ENCODE measurements at regions not wholly inside any gene's neighbourhood (a gene's known extent, or its start where the extent isn't known, plus 50 kb on each side); places are given as distances from the start of the nearest gene placed in this dataset.

DNA sequence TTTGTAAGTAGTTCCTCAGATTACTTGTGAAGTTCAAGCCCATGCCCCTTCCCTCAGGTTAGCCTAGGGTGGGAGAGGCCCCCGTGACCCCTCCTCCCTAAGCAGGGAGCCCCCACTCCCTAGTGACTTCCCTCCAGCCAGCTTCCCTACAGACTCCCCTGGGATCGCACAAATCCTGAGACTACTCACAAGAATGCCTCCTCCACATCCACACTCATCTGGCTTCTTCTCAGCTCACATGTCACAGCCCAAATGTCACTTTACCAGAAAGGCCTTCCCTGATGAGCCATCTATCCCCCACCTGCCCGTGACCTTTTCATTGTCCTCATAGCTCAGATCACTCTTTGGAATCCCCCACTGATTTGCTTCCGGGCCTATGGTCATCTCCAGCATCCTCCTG is 96.7 kb upstream of the ARAP3 start:
- WGBS (ENCODE audit: insufficient coverage): 94% methylated on average over 4 of the region's 4 CpGs
- no peak overlapping the region for H3K4me3 ChIP-seq (ENCODE audit: control insufficient read depth in 1 of 7, extremely low read depth in 1 of 7, insufficient read depth in 4 of 7, low read depth in 2 of 7, low read length in 6 of 7)
- ChIA-PET POLR2A (no interaction called here), CTCF (interaction anchor here (0.8 to 1.1 kb wide), 2 partner anchors 8 to 67 kb away, joined by 3 read pairs; no protein-coding TSS in a partner anchor)
- H3K4me1 ChIP-seq (ENCODE audit: control extremely low read depth in 1 of 4, control insufficient read depth in 4 of 4, insufficient read depth in 4 of 4, low read length in 3 of 4): peaks cover 0 to 5% (median under 1%) of the 10 kb centered on the region in 4 experiments
- no peaks in the 10 kb centered on the region for H3K36me3 ChIP-seq (ENCODE audit: control insufficient read depth in 4 of 4, insufficient read depth in 4 of 4, low read length in 3 of 4)
- peaks cover 0 to 17% (median 4%) of the 10 kb centered on the region in 5 experiments for H3K27me3 ChIP-seq (replicated peaks in 2 of 5; ENCODE audit: control insufficient read depth in 4 of 5, insufficient read depth in 5 of 5, low read length in 4 of 5)
- H3K27ac ChIP-seq (ENCODE audit: insufficient read depth in 1 of 2, low read depth in 1 of 2, low read length in 2 of 2, poor library complexity in 1 of 2, severe bottlenecking in 2 of 2): no peak overlapping the region
- no peak for DNase-seq
- no peaks in the 10 kb centered on the region for H3K9me3 ChIP-seq (ENCODE audit: control extremely low read depth in 1 of 5, control insufficient read depth in 4 of 5, insufficient read depth in 2 of 5, low read depth in 1 of 5, low read length in 4 of 5)

GRCh38 chr5:141778206-141778605 is 96.2 kb upstream of the ARAP3 start:
- POLR2A ChIA-PET: no interaction called here
- DNase-seq: no peak
- no peak overlapping the region for H3K27ac ChIP-seq (ENCODE audit: insufficient read depth in 1 of 2, low read depth in 1 of 2, low read length in 2 of 2, poor library complexity in 1 of 2, severe bottlenecking in 2 of 2)
- no peaks in the 10 kb centered on the region for H3K9me3 ChIP-seq (ENCODE audit: control extremely low read depth in 1 of 5, control insufficient read depth in 4 of 5, insufficient read depth in 2 of 5, low read depth in 1 of 5, low read length in 4 of 5)
- H3K4me1 ChIP-seq (ENCODE audit: control extremely low read depth in 1 of 4, control insufficient read depth in 4 of 4, insufficient read depth in 4 of 4, low read length in 3 of 4): peaks cover 0 to 5% (median under 1%) of the 10 kb centered on the region in 4 experiments
- 57% methylated on average over 8 of the region's 11 CpGs for WGBS (ENCODE audit: insufficient coverage)
- CTCF ChIA-PET: interaction anchor here (0.8 kb wide), 1 partner anchor 8 kb away, joined by 3 read pairs; no protein-coding TSS in a partner anchor
- no peaks in the 10 kb centered on the region for H3K36me3 ChIP-seq (ENCODE audit: control insufficient read depth in 4 of 4, insufficient read depth in 4 of 4, low read length in 3 of 4)
- peaks cover 0 to 17% (median 4%) of the 10 kb centered on the region in 5 experiments for H3K27me3 ChIP-seq (replicated peaks in 2 of 5; ENCODE audit: control insufficient read depth in 4 of 5, insufficient read depth in 5 of 5, low read length in 4 of 5)
- H3K4me3 ChIP-seq (ENCODE audit: control insufficient read depth in 1 of 7, extremely low read depth in 1 of 7, insufficient read depth in 4 of 7, low read depth in 2 of 7, low read length in 6 of 7): no peak overlapping the region

GRCh38 chr5:141777711-141778110 is 95.7 kb upstream of the ARAP3 start:
- Histone ChIP-seq H3K27ac (ENCODE audit: insufficient read depth in 1 of 2, low read depth in 1 of 2, low read length in 2 of 2, poor library complexity in 1 of 2, severe bottlenecking in 2 of 2) (no peak overlapping the region), H3K4me3 (ENCODE audit: control insufficient read depth in 1 of 7, extremely low read depth in 1 of 7, insufficient read depth in 4 of 7, low read depth in 2 of 7, low read length in 6 of 7) (no peak overlapping the region), H3K4me1 (ENCODE audit: control extremely low read depth in 1 of 4, control insufficient read depth in 4 of 4, insufficient read depth in 4 of 4, low read length in 3 of 4) (peaks cover 0 to 5% (median under 1%) of the 10 kb centered on the region in 4 experiments), H3K9me3 (ENCODE audit: control extremely low read depth in 1 of 5, control insufficient read depth in 4 of 5, insufficient read depth in 2 of 5, low read depth in 1 of 5, low read length in 4 of 5) (no peaks in the 10 kb centered on the region), H3K36me3 (ENCODE audit: control insufficient read depth in 4 of 4, insufficient read depth in 4 of 4, low read length in 3 of 4) (no peaks in the 10 kb centered on the region), H3K27me3 (replicated peaks in 2 of 5; ENCODE audit: control insufficient read depth in 4 of 5, insufficient read depth in 5 of 5, low read length in 4 of 5) (peaks cover 0 to 17% (median 6%) of the 10 kb centered on the region in 5 experiments)
- ChIA-PET CTCF (no interaction called here), POLR2A (no interaction called here)
- DNase-seq: no peak
- no CpG with 5 or more reads among the region's 2 CpGs for WGBS (ENCODE audit: insufficient coverage)

GRCh38 chr5:141777130-141777529 is 95.1 kb upstream of the ARAP3 start:
- POLR2A ChIA-PET: no interaction called here
- DNase-seq: no peak
- no peaks in the 10 kb centered on the region for H3K36me3 ChIP-seq (ENCODE audit: control insufficient read depth in 4 of 4, insufficient read depth in 4 of 4, low read length in 3 of 4)
- no peak overlapping the region for H3K27ac ChIP-seq (ENCODE audit: insufficient read depth in 1 of 2, low read depth in 1 of 2, low read length in 2 of 2, poor library complexity in 1 of 2, severe bottlenecking in 2 of 2)
- no peak overlapping the region for H3K4me3 ChIP-seq (ENCODE audit: control insufficient read depth in 1 of 7, extremely low read depth in 1 of 7, insufficient read depth in 4 of 7, low read depth in 2 of 7, low read length in 6 of 7)
- no peaks in the 10 kb centered on the region for H3K9me3 ChIP-seq (ENCODE audit: control extremely low read depth in 1 of 5, control insufficient read depth in 4 of 5, insufficient read depth in 2 of 5, low read depth in 1 of 5, low read length in 4 of 5)
- peaks cover 0 to 5% (median under 1%) of the 10 kb centered on the region in 4 experiments for H3K4me1 ChIP-seq (ENCODE audit: control extremely low read depth in 1 of 4, control insufficient read depth in 4 of 4, insufficient read depth in 4 of 4, low read length in 3 of 4)
- WGBS (ENCODE audit: insufficient coverage): 87% methylated on average over 2 of the region's 3 CpGs
- CTCF ChIA-PET: no interaction called here
- peaks cover 0 to 20% (median 8%) of the 10 kb centered on the region in 5 experiments for H3K27me3 ChIP-seq (replicated peaks in 2 of 5; ENCODE audit: control insufficient read depth in 4 of 5, insufficient read depth in 5 of 5, low read length in 4 of 5)

GRCh38 chr5:141773779-141774562 is 91.9 kb upstream of the ARAP3 start:
- no peak overlapping the region for H3K27ac ChIP-seq (ENCODE audit: insufficient read depth in 1 of 2, low read depth in 1 of 2, low read length in 2 of 2, poor library complexity in 1 of 2, severe bottlenecking in 2 of 2)
- 59% methylated on average over 7 of the region's 17 CpGs for WGBS (ENCODE audit: insufficient coverage)
- peaks cover 0 to 30% (median 12%) of the 10 kb centered on the region in 5 experiments for H3K27me3 ChIP-seq (replicated peaks in 2 of 5; ENCODE audit: control insufficient read depth in 4 of 5, insufficient read depth in 5 of 5, low read length in 4 of 5)
- H3K4me1 ChIP-seq (ENCODE audit: control extremely low read depth in 1 of 4, control insufficient read depth in 4 of 4, insufficient read depth in 4 of 4, low read length in 3 of 4): no peaks in the 10 kb centered on the region
- H3K36me3 ChIP-seq (ENCODE audit: control insufficient read depth in 4 of 4, insufficient read depth in 4 of 4, low read length in 3 of 4): no peaks in the 10 kb centered on the region
- CTCF ChIA-PET: interaction anchor here (0.8 kb wide), 1 partner anchor 34 kb away, joined by 3 read pairs; no protein-coding TSS in a partner anchor
- H3K4me3 ChIP-seq (ENCODE audit: control insufficient read depth in 1 of 7, extremely low read depth in 1 of 7, insufficient read depth in 4 of 7, low read depth in 2 of 7, low read length in 6 of 7): no peak overlapping the region
- POLR2A ChIA-PET: no interaction called here
- H3K9me3 ChIP-seq (ENCODE audit: control extremely low read depth in 1 of 5, control insufficient read depth in 4 of 5, insufficient read depth in 2 of 5, low read depth in 1 of 5, low read length in 4 of 5): peaks cover 0 to under 1% (median 0%) of the 10 kb centered on the region in 5 experiments
- no peak for DNase-seq

DNA sequence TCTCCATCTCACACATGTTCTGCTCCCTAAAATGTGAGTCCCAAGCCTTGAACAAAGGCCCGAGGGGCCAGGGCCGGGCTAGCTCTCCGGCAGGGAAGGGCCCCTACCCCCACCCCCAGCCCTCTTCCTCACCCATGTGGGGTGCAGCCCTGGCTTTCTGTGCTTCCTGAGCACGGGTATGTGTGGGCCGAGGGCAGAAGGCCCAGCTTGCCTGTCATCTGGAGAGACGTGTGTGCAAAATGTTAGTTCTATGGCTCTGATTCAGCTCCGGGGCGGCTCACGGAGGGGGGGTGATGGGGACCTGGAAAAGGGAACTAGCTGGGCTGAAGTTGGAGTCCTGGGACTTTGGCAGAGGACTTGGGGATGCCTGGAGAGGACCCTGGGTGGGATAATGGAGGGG is 90.3 kb upstream of the ARAP3 start:
- WGBS (ENCODE audit: insufficient coverage): 72% methylated on average over 5 of the region's 9 CpGs
- Histone ChIP-seq H3K27me3 (replicated peaks in 2 of 5; ENCODE audit: control insufficient read depth in 4 of 5, insufficient read depth in 5 of 5, low read length in 4 of 5) (peaks cover 0 to 30% (median 12%) of the 10 kb centered on the region in 5 experiments), H3K4me3 (ENCODE audit: control insufficient read depth in 1 of 7, extremely low read depth in 1 of 7, insufficient read depth in 4 of 7, low read depth in 2 of 7, low read length in 6 of 7) (no peak overlapping the region), H3K36me3 (ENCODE audit: control insufficient read depth in 4 of 4, insufficient read depth in 4 of 4, low read length in 3 of 4) (no peaks in the 10 kb centered on the region), H3K27ac (ENCODE audit: insufficient read depth in 1 of 2, low read depth in 1 of 2, low read length in 2 of 2, poor library complexity in 1 of 2, severe bottlenecking in 2 of 2) (no peak overlapping the region), H3K4me1 (ENCODE audit: control extremely low read depth in 1 of 4, control insufficient read depth in 4 of 4, insufficient read depth in 4 of 4, low read length in 3 of 4) (no peaks in the 10 kb centered on the region), H3K9me3 (ENCODE audit: control extremely low read depth in 1 of 5, control insufficient read depth in 4 of 5, insufficient read depth in 2 of 5, low read depth in 1 of 5, low read length in 4 of 5) (peaks cover 0 to 1% (median 0%) of the 10 kb centered on the region in 5 experiments)
- no peak for DNase-seq
- ChIA-PET POLR2A (no interaction called here), CTCF (interaction anchor here (1.2 to 1.4 kb wide), 2 partner anchors 10 to 12 kb away, joined by 3 to 7 read pairs; no protein-coding TSS in a partner anchor)

DNA sequence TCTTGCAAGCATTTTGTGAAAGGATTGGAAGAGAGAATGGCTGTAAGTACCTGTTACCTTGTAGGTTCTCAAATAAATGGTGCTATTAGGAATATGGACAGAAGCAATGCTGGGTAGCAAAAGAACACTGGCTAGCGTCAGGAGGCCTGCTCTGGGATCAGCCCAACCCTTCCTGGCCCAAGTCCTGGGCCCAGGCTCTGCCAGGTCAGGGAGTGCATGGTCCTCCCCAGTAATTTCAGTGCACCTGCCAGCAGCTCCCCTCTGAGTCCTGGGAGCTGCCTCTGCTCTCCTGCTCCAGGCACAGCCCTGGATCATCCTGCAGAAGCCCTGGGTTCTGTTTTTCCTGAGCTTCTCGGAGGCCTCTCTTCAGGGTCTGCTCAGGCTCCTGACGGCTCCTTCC is 89.5 kb upstream of the ARAP3 start:
- peaks cover 0 to 1% (median 0%) of the 10 kb centered on the region in 5 experiments for H3K9me3 ChIP-seq (ENCODE audit: control extremely low read depth in 1 of 5, control insufficient read depth in 4 of 5, insufficient read depth in 2 of 5, low read depth in 1 of 5, low read length in 4 of 5)
- ChIA-PET POLR2A (no interaction called here), CTCF (interaction anchor here (1.2 kb wide), 1 partner anchor 11 kb away, joined by 3 read pairs; no protein-coding TSS in a partner anchor)
- H3K4me3 ChIP-seq (ENCODE audit: control insufficient read depth in 1 of 7, extremely low read depth in 1 of 7, insufficient read depth in 4 of 7, low read depth in 2 of 7, low read length in 6 of 7): no peak overlapping the region
- no peak for DNase-seq
- WGBS (ENCODE audit: insufficient coverage): 92% methylated on average over 3 of the region's 3 CpGs
- no peak overlapping the region for H3K27ac ChIP-seq (ENCODE audit: insufficient read depth in 1 of 2, low read depth in 1 of 2, low read length in 2 of 2, poor library complexity in 1 of 2, severe bottlenecking in 2 of 2)
- H3K36me3 ChIP-seq (ENCODE audit: control insufficient read depth in 4 of 4, insufficient read depth in 4 of 4, low read length in 3 of 4): no peaks in the 10 kb centered on the region
- H3K4me1 ChIP-seq (ENCODE audit: control extremely low read depth in 1 of 4, control insufficient read depth in 4 of 4, insufficient read depth in 4 of 4, low read length in 3 of 4): no peaks in the 10 kb centered on the region
- peaks cover 0 to 30% (median 12%) of the 10 kb centered on the region in 5 experiments for H3K27me3 ChIP-seq (replicated peaks in 2 of 5; ENCODE audit: control insufficient read depth in 4 of 5, insufficient read depth in 5 of 5, low read length in 4 of 5)

Data from common myeloid progenitor, CD34-positive (primary cell).